ENCODE measurements at regions not wholly inside any gene's neighbourhood (a gene's known extent, or its start where the extent isn't known, plus 50 kb on each side); places are given as distances from the start of the nearest gene placed in this dataset.
"Not testable (repeated sequence)": the region's sequence is repeated elsewhere in the genome, so short reads cannot be mapped to it uniquely, and the experiment has no call there.

- no peak for ATAC-seq
- intact Hi-C loops (cut with DNase I) = no loop called here
- no peak for DNase-seq (ENCODE audit: low spot score)
These were observed 271.4 kb upstream of the DIO3 start for GRCh38 chr14:101289911-101290310.

GRCh38 chr14:101290611-101291010 lies 270.7 kb upstream of the DIO3 start:
- intact Hi-C loops (cut with DNase I) = no loop called here
- ATAC-seq (no peak), DNase-seq (ENCODE audit: low spot score) (no peak)

- intact Hi-C loops (cut with DNase I) = no loop called here
- no peak for DNase-seq (ENCODE audit: low spot score)
- no peak for ATAC-seq
These were observed 269.9 kb upstream of the DIO3 start for GRCh38 chr14:101291390-101291789.

- intact Hi-C loops (cut with DNase I) = no loop called here
- no peak for DNase-seq (ENCODE audit: low spot score)
- ATAC-seq = no peak
These were observed 268.8 kb upstream of the DIO3 start for GRCh38 chr14:101292448-101292847.

- intact Hi-C loops (cut with DNase I) = no loop called here
- DNase-seq (ENCODE audit: low spot score) = no peak
- ATAC-seq = no peak
These were observed 267.7 kb upstream of the DIO3 start for GRCh38 chr14:101293605-101294004.

GRCh38 chr14:101294136-101294535 lies 267.2 kb upstream of the DIO3 start:
- ATAC-seq = no peak
- intact Hi-C loops (cut with DNase I) = no loop called here

GRCh38 chr14:101299781-101300180 lies 261.5 kb upstream of the DIO3 start:
- intact Hi-C loops (cut with DNase I); ATAC-seq; DNase-seq (ENCODE audit: low spot score): not testable (repeated sequence)

More at GRCh38 chr14:101294136-101294535, 267.2 kb upstream of the DIO3 start:
- DNase-seq (ENCODE audit: low spot score) = no peak

- intact Hi-C loops (cut with DNase I) = no loop called here
- DNase-seq (ENCODE audit: low spot score) = no peak
- no peak for ATAC-seq
These were observed 260.3 kb upstream of the DIO3 start for GRCh38 chr14:101301011-101301410.

- DNase-seq (ENCODE audit: low spot score); ATAC-seq; intact Hi-C loops (cut with DNase I): not testable (repeated sequence)
These were observed 254.1 kb upstream of the DIO3 start for GRCh38 chr14:101307162-101307561.

- ATAC-seq; DNase-seq (ENCODE audit: low spot score); intact Hi-C loops (cut with DNase I): not testable (repeated sequence)
These were observed 250.1 kb upstream of the DIO3 start for GRCh38 chr14:101311186-101311585.

GRCh38 chr14:101313268-101313667 lies 248.0 kb upstream of the DIO3 start:
- intact Hi-C loops (cut with DNase I) = no loop called here
- no peak for DNase-seq (ENCODE audit: low spot score)
- no peak for ATAC-seq

GRCh38 chr14:101315802-101316296 lies 245.4 kb upstream of the DIO3 start:
- no peak for DNase-seq (ENCODE audit: low spot score)
- intact Hi-C loops (cut with DNase I) = no loop called here
- ATAC-seq = no peak

- ATAC-seq = no peak
- intact Hi-C loops (cut with DNase I) = no loop called here
- no peak for DNase-seq (ENCODE audit: low spot score)
These were observed 243.0 kb upstream of the DIO3 start for GRCh38 chr14:101318271-101318670.

- ATAC-seq = no peak
- no peak for DNase-seq (ENCODE audit: low spot score)
- intact Hi-C loops (cut with DNase I) = no loop called here
These were observed 240.9 kb upstream of the DIO3 start for GRCh38 chr14:101320396-101320795.

GRCh38 chr14:101322223-101322622 lies 239.1 kb upstream of the DIO3 start:
- intact Hi-C loops (cut with DNase I) = no loop called here
- no peak for DNase-seq (ENCODE audit: low spot score)
- ATAC-seq = no peak

GRCh38 chr14:101323111-101323510 lies 238.2 kb upstream of the DIO3 start:
- intact Hi-C loops (cut with DNase I) = no loop called here
- no peak for ATAC-seq
- no peak for DNase-seq (ENCODE audit: low spot score)

- DNase-seq (ENCODE audit: low spot score); ATAC-seq; intact Hi-C loops (cut with DNase I): not testable (repeated sequence)
These were observed 237.6 kb upstream of the DIO3 start for GRCh38 chr14:101323614-101324235.

- ATAC-seq (no peak), DNase-seq (ENCODE audit: low spot score) (no peak)
- intact Hi-C loops (cut with DNase I) = no loop called here
These were observed 236.0 kb upstream of the DIO3 start for GRCh38 chr14:101325319-101325718.

- no peak for ATAC-seq
- intact Hi-C loops (cut with DNase I) = no loop called here
- no peak for DNase-seq (ENCODE audit: low spot score)
These were observed 232.8 kb upstream of the DIO3 start for GRCh38 chr14:101328412-101329028.

- ATAC-seq (no peak), DNase-seq (ENCODE audit: low spot score) (no peak)
- intact Hi-C loops (cut with DNase I) = no loop called here
These were observed 230.7 kb upstream of the DIO3 start for GRCh38 chr14:101330416-101331140.
